Nephron progenitor cell (in vitro differentiated cells): ENCODE measurements at regions not wholly inside any gene's neighbourhood (a gene's known extent, or its start where the extent isn't known, plus 50 kb on each side); places are given as distances from the start of the nearest gene placed in this dataset.
"Not testable (repeated sequence)": the region's sequence is repeated elsewhere in the genome, so short reads cannot be mapped to it uniquely, and the experiment has no call there.

Experiments
- DNase-seq: peaks from one replicate; pipeline ENCODE4 v3.0.0; 2021
- H3K27ac Mint-ChIP-seq: 2 replicates; pipeline ENCODE4 v1.8.0; 2021; ENCODE audit warnings: mild to moderate bottlenecking, moderate library complexity, mixed read lengths
- H3K27me3 Mint-ChIP-seq: 2 replicates; pipeline ENCODE4 v1.8.0; 2021; ENCODE audit warnings: mild to moderate bottlenecking, low read depth, mixed read lengths; ENCODE audit not compliant: poor library complexity
- H3K36me3 Mint-ChIP-seq: 2 replicates; pipeline ENCODE4 v1.8.0; 2021; ENCODE audit warnings: low read depth, mixed read lengths
- H3K4me1 Mint-ChIP-seq: 2 replicates; pipeline ENCODE4 v1.8.0; 2021; ENCODE audit warnings: mixed read lengths
- H3K4me3 Mint-ChIP-seq: 2 replicates; pipeline ENCODE4 v1.8.0; 2021; ENCODE audit warnings: mild to moderate bottlenecking, moderate library complexity, mixed read lengths
- H3K9me3 Mint-ChIP-seq: 2 replicates; pipeline ENCODE4 v1.8.0; 2021; ENCODE audit warnings: mild to moderate bottlenecking, moderate library complexity, mixed read lengths
- TF ChIP-seq, protein P1 (sequence below): fragments of 200-600 bp; sonication (generic); IDR thresholded peaks from 2 replicates; pipeline ENCODE4 v1.5.0; 2021; ENCODE audit warnings: antibody characterized with exemption

DNA sequence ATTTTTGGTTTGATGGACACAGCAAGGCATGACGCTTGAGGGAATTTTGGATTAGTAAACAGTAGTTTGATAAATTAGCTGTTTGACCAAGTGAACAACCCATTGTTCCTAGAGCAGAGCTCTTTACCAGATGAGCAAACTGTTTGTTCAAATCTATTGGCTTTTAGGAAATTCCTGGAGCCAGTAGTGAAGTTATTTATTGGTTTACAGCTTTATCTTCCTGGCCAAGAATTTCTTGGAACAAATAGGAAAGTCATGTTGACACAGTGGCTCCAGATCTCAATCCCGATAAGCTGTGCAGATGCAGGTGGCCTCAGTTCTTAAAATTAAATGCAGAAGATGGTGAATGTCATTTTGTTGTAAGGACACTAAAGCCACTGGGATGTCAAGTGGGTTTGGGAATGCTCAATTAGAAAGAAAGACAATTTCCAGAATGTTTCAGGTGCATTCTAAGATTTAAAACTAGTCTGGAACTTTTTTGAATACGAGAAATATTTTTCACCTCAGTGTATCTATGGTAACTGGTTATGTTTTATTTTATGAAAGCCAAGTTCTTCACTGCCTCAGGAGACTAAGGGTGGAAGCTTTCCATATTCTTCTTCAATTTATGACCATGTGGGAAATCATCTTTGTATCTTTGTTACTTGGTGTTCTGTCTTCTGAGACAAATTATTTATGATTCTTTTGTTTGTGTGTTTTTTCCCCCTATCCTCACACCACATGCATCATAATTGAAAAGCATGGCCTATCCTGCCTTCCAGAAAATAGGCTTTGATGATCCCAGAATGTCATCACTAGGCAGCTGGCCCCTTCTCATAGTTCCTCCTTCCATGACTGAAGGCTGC lies 554.5 kb downstream of the STIM2 start:
- TF ChIP-seq, protein P1, sequence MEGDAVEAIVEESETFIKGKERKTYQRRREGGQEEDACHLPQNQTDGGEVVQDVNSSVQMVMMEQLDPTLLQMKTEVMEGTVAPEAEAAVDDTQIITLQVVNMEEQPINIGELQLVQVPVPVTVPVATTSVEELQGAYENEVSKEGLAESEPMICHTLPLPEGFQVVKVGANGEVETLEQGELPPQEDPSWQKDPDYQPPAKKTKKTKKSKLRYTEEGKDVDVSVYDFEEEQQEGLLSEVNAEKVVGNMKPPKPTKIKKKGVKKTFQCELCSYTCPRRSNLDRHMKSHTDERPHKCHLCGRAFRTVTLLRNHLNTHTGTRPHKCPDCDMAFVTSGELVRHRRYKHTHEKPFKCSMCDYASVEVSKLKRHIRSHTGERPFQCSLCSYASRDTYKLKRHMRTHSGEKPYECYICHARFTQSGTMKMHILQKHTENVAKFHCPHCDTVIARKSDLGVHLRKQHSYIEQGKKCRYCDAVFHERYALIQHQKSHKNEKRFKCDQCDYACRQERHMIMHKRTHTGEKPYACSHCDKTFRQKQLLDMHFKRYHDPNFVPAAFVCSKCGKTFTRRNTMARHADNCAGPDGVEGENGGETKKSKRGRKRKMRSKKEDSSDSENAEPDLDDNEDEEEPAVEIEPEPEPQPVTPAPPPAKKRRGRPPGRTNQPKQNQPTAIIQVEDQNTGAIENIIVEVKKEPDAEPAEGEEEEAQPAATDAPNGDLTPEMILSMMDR: no peak
- H3K27ac Mint-ChIP-seq: no peak overlapping the region
- H3K36me3 Mint-ChIP-seq: no peaks in the 10 kb centered on the region
- peaks cover 4% of the 10 kb centered on the region for H3K4me1 Mint-ChIP-seq
- no peaks in the 10 kb centered on the region for H3K27me3 Mint-ChIP-seq
- no peak overlapping the region for H3K4me3 Mint-ChIP-seq
- DNase-seq: no peak
- peaks cover 25% of the 10 kb centered on the region for H3K9me3 Mint-ChIP-seq

DNA sequence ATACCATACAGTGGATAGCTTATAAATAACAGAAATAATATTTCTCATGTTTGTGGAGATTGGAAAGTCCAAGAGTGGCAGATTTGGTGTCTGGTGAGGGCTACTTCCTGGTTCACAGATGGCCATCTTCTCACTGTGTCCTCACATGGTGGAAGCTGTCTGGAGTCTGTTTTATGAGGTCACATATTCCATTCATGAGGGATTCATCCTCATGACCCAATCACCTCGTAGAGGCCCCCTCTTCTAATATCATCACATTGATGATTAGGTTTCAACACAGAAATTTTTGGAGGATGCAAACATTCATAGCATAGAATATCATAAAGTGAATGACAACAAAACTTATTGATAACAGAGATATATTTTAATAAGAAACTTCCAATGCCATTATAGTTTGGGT lies 568.0 kb downstream of the STIM2 start:
- H3K4me3 Mint-ChIP-seq: no peak overlapping the region
- H3K36me3 Mint-ChIP-seq: no peaks in the 10 kb centered on the region
- no peaks in the 10 kb centered on the region for H3K9me3 Mint-ChIP-seq
- TF ChIP-seq, protein P1: no peak
- no peaks in the 10 kb centered on the region for H3K4me1 Mint-ChIP-seq
- no peak for DNase-seq
- no peak overlapping the region for H3K27ac Mint-ChIP-seq
- H3K27me3 Mint-ChIP-seq: no peaks in the 10 kb centered on the region

DNA sequence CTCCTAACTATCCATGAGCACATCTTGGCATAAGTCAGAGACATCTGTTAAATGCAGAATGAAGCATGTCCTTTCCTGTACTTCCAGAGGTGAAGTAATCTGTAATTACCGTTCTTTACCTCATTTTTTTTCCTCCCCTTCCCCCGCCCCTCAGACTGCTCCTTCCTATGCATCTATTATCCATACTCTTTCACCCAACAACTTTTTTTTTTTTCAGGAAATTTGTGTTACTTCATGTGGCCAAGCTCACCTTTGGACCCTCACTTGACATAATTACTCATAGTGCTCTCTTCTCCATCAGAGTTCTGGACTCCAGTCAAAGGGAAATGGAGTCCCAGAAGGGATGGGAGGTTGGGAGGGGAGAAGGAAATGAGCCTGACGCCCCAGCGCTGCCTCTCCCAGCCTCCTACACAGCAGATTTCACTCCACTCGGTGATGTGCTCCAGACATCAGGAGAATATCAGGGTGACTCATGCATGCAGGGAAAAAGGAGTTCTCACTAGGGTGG lies 568.8 kb downstream of the STIM2 start:
- DNase-seq: no peak
- no peak overlapping the region for H3K27ac Mint-ChIP-seq
- H3K4me1 Mint-ChIP-seq: no peaks in the 10 kb centered on the region
- no peak overlapping the region for H3K4me3 Mint-ChIP-seq
- TF ChIP-seq, protein P1: no peak
- no peaks in the 10 kb centered on the region for H3K36me3 Mint-ChIP-seq
- no peaks in the 10 kb centered on the region for H3K9me3 Mint-ChIP-seq
- H3K27me3 Mint-ChIP-seq: no peaks in the 10 kb centered on the region

DNA sequence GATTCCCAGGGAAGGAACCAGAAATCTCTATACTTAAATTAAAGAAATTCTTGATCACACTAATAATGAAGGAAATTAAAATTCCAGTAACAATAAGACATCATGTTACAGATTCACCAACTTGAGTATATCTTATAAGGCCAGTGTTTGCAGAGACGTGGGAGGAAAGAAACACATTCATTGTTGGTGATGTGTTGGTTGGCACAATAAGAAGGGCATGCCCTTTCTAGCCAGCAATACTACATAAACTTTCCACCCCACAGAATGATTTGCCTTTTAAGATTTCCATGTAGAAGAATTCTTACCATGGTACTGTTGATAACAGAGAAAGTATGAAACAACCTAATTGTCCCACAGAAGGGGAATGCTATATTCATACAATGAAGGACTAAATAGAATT lies 581.5 kb downstream of the STIM2 start:
- TF ChIP-seq, protein P1: no peak
- Mint-ChIP-seq H3K36me3 (no peaks in the 10 kb centered on the region), H3K27me3 (peaks cover 3% of the 10 kb centered on the region), H3K4me3 (no peak overlapping the region), H3K27ac (no peak overlapping the region), H3K9me3 (no peaks in the 10 kb centered on the region), H3K4me1 (no peaks in the 10 kb centered on the region)
- DNase-seq: no peak

DNA sequence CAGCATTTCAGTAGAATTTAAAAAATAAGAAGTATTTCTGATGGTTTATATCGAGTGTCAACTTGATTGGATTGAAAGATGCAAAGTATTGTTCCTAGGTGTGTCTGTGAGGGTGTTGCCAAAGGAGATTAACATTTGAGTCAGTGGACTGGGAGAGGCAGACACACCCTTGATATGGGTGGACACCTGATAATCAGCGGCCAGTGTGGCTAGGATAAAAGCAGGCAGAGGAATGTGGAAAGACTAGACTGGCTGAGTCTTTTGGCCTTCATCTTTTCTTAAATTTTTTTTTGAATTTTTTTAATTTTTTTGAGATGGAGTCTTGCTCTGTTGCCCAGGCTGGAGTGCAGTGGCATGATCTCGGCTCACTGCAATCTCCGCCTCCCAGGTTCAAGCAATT lies 582.0 kb downstream of the STIM2 start:
- H3K4me3 Mint-ChIP-seq, H3K9me3 Mint-ChIP-seq, H3K27me3 Mint-ChIP-seq, H3K27ac Mint-ChIP-seq, H3K36me3 Mint-ChIP-seq, DNase-seq, H3K4me1 Mint-ChIP-seq: not testable (repeated sequence)

DNA sequence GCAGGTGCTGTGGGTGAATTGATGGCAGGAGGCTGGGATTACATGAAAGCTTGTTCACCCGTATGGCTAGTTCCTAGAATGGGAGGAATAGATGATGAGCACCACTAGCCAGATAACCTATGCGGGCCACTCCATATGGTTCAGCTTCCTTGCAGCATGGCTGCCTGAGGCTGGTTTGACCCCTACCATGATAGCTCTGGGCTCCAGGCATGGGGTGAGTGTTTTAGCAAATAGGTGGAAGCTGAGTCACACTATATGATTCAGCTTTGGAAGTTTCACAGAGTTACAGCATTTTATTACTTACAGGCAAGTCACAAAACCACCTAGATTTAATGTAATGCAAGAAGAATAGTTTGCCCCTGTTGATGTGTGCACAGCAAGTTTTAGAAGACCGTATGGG lies 603.2 kb downstream of the STIM2 start:
- no peaks in the 10 kb centered on the region for H3K9me3 Mint-ChIP-seq
- DNase-seq: no peak
- no peaks in the 10 kb centered on the region for H3K4me1 Mint-ChIP-seq
- H3K36me3 Mint-ChIP-seq: no peaks in the 10 kb centered on the region
- H3K27me3 Mint-ChIP-seq: no peaks in the 10 kb centered on the region
- H3K4me3 Mint-ChIP-seq: no peak overlapping the region
- no peak overlapping the region for H3K27ac Mint-ChIP-seq
- TF ChIP-seq, protein P1: no peak
